ENCODE measurements at regions not wholly inside any gene's neighbourhood (a gene's known extent, or its start where the extent isn't known, plus 50 kb on each side); places are given as distances from the start of the nearest gene placed in this dataset.

DNA sequence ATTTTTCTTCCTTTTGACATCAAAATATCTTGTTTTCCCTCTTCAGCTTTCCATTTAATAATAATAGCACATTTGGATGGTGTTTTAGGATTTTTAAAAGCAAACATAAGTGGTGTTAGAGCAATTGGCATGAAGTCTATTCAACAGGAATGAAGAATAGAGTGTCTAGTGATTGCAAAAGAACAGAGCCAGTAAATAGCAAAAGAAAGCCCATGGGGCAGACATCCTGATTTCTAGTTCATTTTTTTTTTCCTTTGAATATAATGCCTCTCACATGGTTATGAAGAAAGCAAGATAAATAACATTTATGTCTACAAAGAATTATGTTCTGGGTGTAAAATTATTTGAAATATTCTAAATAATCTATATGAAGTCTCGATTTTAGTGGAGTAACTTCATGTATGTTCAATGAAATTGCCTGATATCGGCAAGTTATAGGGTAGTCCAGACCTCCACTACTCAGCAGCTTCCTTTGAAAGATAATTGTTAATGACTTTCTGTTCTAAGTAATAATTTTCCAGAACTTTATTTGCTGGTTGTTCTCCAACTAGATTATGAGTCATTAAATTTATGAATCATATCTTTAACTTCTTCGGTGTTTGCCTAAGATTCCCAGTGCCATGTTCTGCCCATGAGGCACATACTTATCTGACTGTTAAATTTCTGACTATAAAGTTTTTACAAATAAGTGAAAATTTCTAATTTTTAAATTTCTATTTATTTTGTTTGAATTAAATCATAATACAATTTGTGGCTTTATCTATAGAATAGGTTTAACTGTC is 587.9 kb downstream of the TLL1 start:
- Mint-ChIP-seq H3K9me3 (ENCODE audit: low read depth, unreplicated experiment) (no peaks in the 10 kb centered on the region), H3K36me3 (ENCODE audit: insufficient read depth, unreplicated experiment) (no peaks in the 10 kb centered on the region), H3K27ac (ENCODE audit: unreplicated experiment) (no peak overlapping the region), H3K4me3 (ENCODE audit: low read depth, unreplicated experiment) (no peak overlapping the region), H3K27me3 (ENCODE audit: unreplicated experiment) (no peaks in the 10 kb centered on the region), H3K4me1 (ENCODE audit: low read depth, unreplicated experiment) (no peaks in the 10 kb centered on the region)
- DNase-seq: no peak
- CTCF ChIA-PET: no interaction called here
- no TSS peak for BruUV-seq (replicated peaks)
- intact Hi-C loops (cut with micrococcal nuclease; ENCODE audit: unreplicated experiment): no loop called here
- TF ChIP-seq CTCF (IDR thresholded peaks at IDR 0.05; ENCODE audit: unreplicated experiment): no peak

GRCh38 chr4:166481055-166481454 is 608.0 kb downstream of the TLL1 start:
- no peaks in the 10 kb centered on the region for H3K36me3 Mint-ChIP-seq (ENCODE audit: insufficient read depth, unreplicated experiment)
- no peak overlapping the region for H3K4me3 Mint-ChIP-seq (ENCODE audit: low read depth, unreplicated experiment)
- DNase-seq: no peak
- TF ChIP-seq CTCF (IDR thresholded peaks at IDR 0.05; ENCODE audit: unreplicated experiment): no peak
- CTCF ChIA-PET: no interaction called here
- no peaks in the 10 kb centered on the region for H3K4me1 Mint-ChIP-seq (ENCODE audit: low read depth, unreplicated experiment)
- no peak overlapping the region for H3K27ac Mint-ChIP-seq (ENCODE audit: unreplicated experiment)
- intact Hi-C loops (cut with micrococcal nuclease; ENCODE audit: unreplicated experiment): no loop called here
- peaks cover 2% of the 10 kb centered on the region for H3K9me3 Mint-ChIP-seq (ENCODE audit: low read depth, unreplicated experiment)
- BruUV-seq (replicated peaks): no TSS peak
- no peaks in the 10 kb centered on the region for H3K27me3 Mint-ChIP-seq (ENCODE audit: unreplicated experiment)

DNA sequence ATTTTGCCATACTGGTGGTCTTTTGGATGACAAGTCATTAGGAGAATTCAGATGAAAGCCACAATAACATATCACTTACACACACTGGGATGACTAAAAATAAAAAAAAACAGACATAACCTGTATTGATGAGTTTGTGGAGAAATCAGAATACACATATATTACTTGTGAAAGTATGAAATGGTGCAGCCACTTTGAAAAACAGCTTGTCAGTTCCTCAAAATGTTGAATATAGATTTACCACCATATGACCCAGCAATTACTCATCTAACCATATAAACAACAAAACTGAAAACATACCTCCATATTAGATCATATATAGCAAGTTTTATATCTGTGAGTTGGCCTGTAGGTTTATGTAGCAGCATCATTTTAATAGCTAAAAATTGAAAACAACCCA is 608.7 kb downstream of the TLL1 start:
- CTCF ChIA-PET: no interaction called here
- TF ChIP-seq CTCF (IDR thresholded peaks at IDR 0.05; ENCODE audit: unreplicated experiment): no peak
- intact Hi-C loops (cut with micrococcal nuclease; ENCODE audit: unreplicated experiment): no loop called here
- no peak for DNase-seq
- H3K27ac Mint-ChIP-seq (ENCODE audit: unreplicated experiment): no peak overlapping the region
- H3K4me1 Mint-ChIP-seq (ENCODE audit: low read depth, unreplicated experiment): no peaks in the 10 kb centered on the region
- no TSS peak for BruUV-seq (replicated peaks)
- no peak overlapping the region for H3K4me3 Mint-ChIP-seq (ENCODE audit: low read depth, unreplicated experiment)
- H3K36me3 Mint-ChIP-seq (ENCODE audit: insufficient read depth, unreplicated experiment): no peaks in the 10 kb centered on the region
- no peaks in the 10 kb centered on the region for H3K27me3 Mint-ChIP-seq (ENCODE audit: unreplicated experiment)
- H3K9me3 Mint-ChIP-seq (ENCODE audit: low read depth, unreplicated experiment): peaks cover 2% of the 10 kb centered on the region

DNA sequence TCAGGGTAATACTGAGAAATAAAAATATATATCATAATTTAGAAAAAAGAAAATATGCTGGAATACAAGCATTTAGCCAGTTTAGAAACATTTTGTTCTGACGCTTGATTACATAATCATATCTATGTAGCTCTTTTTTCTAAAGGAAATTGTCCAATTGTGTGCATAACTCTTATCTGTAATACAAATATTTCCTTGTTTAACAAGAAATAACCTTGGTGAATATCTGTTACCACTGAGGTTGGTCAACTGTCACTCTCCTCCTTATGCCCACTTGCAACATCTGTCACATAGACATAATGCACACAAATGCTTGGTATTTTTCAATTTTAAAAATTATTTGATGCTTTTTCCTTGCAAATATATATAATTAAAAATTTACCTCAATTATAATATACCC is 609.7 kb downstream of the TLL1 start:
- intact Hi-C loops (cut with micrococcal nuclease; ENCODE audit: unreplicated experiment): no loop called here
- no TSS peak for BruUV-seq (replicated peaks)
- Mint-ChIP-seq H3K36me3 (ENCODE audit: insufficient read depth, unreplicated experiment) (no peaks in the 10 kb centered on the region), H3K4me3 (ENCODE audit: low read depth, unreplicated experiment) (no peak overlapping the region), H3K9me3 (ENCODE audit: low read depth, unreplicated experiment) (peaks cover 2% of the 10 kb centered on the region), H3K27me3 (ENCODE audit: unreplicated experiment) (no peaks in the 10 kb centered on the region), H3K27ac (ENCODE audit: unreplicated experiment) (no peak overlapping the region), H3K4me1 (ENCODE audit: low read depth, unreplicated experiment) (no peaks in the 10 kb centered on the region)
- CTCF ChIA-PET: no interaction called here
- no peak for TF ChIP-seq CTCF (IDR thresholded peaks at IDR 0.05; ENCODE audit: unreplicated experiment)
- DNase-seq: no peak

Data from Calu3 (cell line).